ENCODE measurements at regions not wholly inside any gene's neighbourhood (a gene's known extent, or its start where the extent isn't known, plus 50 kb on each side); places are given as distances from the start of the nearest gene placed in this dataset.

- FAIRE-seq: peak; percentile 54
- H3K4me3 ChIP-seq: no peak overlapping the region
- ChIA-PET POLR2A (no interaction called here), SMC1A (ENCODE audit: uncharacterized antibody, unreplicated experiment) (no interaction called here), CTCF (no interaction called here), RAD21 (ENCODE audit: unreplicated experiment) (interaction anchor here (0.5 kb wide), 1 partner anchor 364 kb away, joined by 3 read pairs; no protein-coding TSS in a partner anchor)
- no peak overlapping the region for H3K27ac ChIP-seq (ENCODE audit: control insufficient read depth, insufficient read depth)
- no peak overlapping the region for H3K4me2 ChIP-seq (ENCODE audit: control insufficient read depth, insufficient read depth)
- TF ChIP-seq CHD2 (IDR thresholded peaks at IDR 0.05; ENCODE audit: borderline replicate concordance, low read depth, low read length): no peak
- no peak for TF ChIP-seq RAD21 (IDR thresholded peaks at IDR 0.05; ENCODE audit: insufficient read depth, low read depth, low read length)
- no peak for TF ChIP-seq ZNF592 (IDR thresholded peaks at IDR 0.05)
- peak; percentile 60 for TF ChIP-seq RUNX3 (IDR thresholded peaks at IDR 0.05; ENCODE audit: low read length)
- no peak for TF ChIP-seq IRF3 (IDR thresholded peaks at IDR 0.05)
- TF ChIP-seq POU2F2 (IDR thresholded peaks at IDR 0.05; ENCODE audit: borderline replicate concordance, low read depth, low read length): peak; percentile 14; the same call in 1 of the 3 replicates
- no peak for TF ChIP-seq SPI1 (IDR thresholded peaks at IDR 0.05; ENCODE audit: borderline replicate concordance, insufficient read depth, low read depth, low read length)
- no peaks in the 10 kb centered on the region for H3K9me3 ChIP-seq (replicated peaks; ENCODE audit: control insufficient read depth, insufficient read depth, low read length)
- H3K4me1 ChIP-seq (ENCODE audit: control insufficient read depth, insufficient read depth, low read length): peaks cover 6% of the 10 kb centered on the region; the same call in 1 of the 2 replicates
- no peaks in the 10 kb centered on the region for H4K20me1 ChIP-seq (ENCODE audit: control insufficient read depth, insufficient read depth)
- DNase-seq (ENCODE audit: low read depth, low spot score): no peak
- H3K79me2 ChIP-seq (ENCODE audit: control insufficient read depth, insufficient read depth, low read length): no peaks in the 10 kb centered on the region
- H2AFZ ChIP-seq (ENCODE audit: control insufficient read depth, low read depth, low read length): no peak overlapping the region
- 0% methylated on average over 1 of the region's 1 CpG for WGBS (ENCODE audit: insufficient coverage, insufficient replicate concordance, low lambda C conversion rate, missing lambda C conversion rate)
- peak; percentile 73 for ATAC-seq
- no TSS peak for BruUV-seq (replicated peaks)
- in situ Hi-C loops (cut with MboI) (no loop called here), intact Hi-C loops (cut with micrococcal nuclease; ENCODE audit: unreplicated experiment) (no loop called here)
- no peak overlapping the region for H3K9ac ChIP-seq (ENCODE audit: control insufficient read depth, insufficient read depth, low read length)
- no peaks in the 10 kb centered on the region for H3K36me3 ChIP-seq (ENCODE audit: control insufficient read depth in 2 of 2, insufficient read depth in 2 of 2, low read length in 1 of 2)
- no peaks in the 10 kb centered on the region for H3K27me3 ChIP-seq (replicated peaks in 1 of 2; ENCODE audit: control insufficient read depth in 2 of 2, insufficient read depth in 2 of 2, low read length in 1 of 2)
These were observed 107.1 kb upstream of the POC5 start for GRCh38 chr5:75824323-75824722.
